HCT116 (cell line): ENCODE measurements at regions not wholly inside any gene's neighbourhood (a gene's known extent, or its start where the extent isn't known, plus 50 kb on each side); places are given as distances from the start of the nearest gene placed in this dataset.

Experiments used
- ATAC-seq: fragments of 200-7000 bp; cut with Tn5 transposase; 2 replicates; pipeline ENCODE4 v1.9.1; 2020; ENCODE audit warnings: mild to moderate bottlenecking, moderate library complexity
- BruUV-seq: library from RNA; stranded (reverse); fragments of 400-500 nt; replicated peaks from 2 replicates; lab custom pipeline; 2021; lab: Mats Ljungman, UMichigan
- CTCF ChIA-PET: fragments of 300-600 bp; sonication (Branson Sonifier 250); formaldehyde crosslinking; loops from one replicate; lab custom pipeline; 2021; ENCODE audit warnings: antibody characterized with exemption; lab: Charles Lee
- POLR2A ChIA-PET: fragments of 300-600, 350-600 bp; sonication (Branson Sonifier 250); formaldehyde crosslinking; loops from one replicate; lab custom pipeline; 2021; ENCODE audit warnings: antibody characterized with exemption; lab: Charles Lee
- RAD21 ChIA-PET, 2 experiments: fragments of 300-600 bp; sonication (Branson Sonifier 250); formaldehyde crosslinking; loops; one replicate each; lab custom pipeline; 2023; ENCODE audit warnings: low total read pairs in 2 of 2; ENCODE audit not compliant: uncharacterized antibody in 2 of 2, unreplicated experiment in 2 of 2, low non-redundant PET in 1 of 2; lab: Charles Lee
- DNase-seq: peaks from one replicate; pipeline ENCODE4 v3.0.0-alpha.2; 2010; ENCODE audit warnings: low read depth, low spot score
- H2AFZ ChIP-seq: fragments of 200-600 bp; shearing (Covaris generic), sonication (generic); 2 replicates; pipeline ENCODE4 v1.6.1; 2017; ENCODE audit warnings: low read depth, mixed run types, mixed read lengths, antibody characterized with exemption, low read length; ENCODE audit not compliant: poor library complexity, severe bottlenecking
- H3K27ac ChIP-seq: 2 replicates; pipeline ENCODE4 v1.5.1; 2012; ENCODE audit warnings: low read depth, low read length
- H3K27me3 ChIP-seq: fragments of 200-600 bp; sonication (generic); 2 replicates; pipeline ENCODE4 v1.6.1; 2016; ENCODE audit warnings: mixed run types, low read length, mixed read lengths; ENCODE audit not compliant: insufficient read depth
- H3K36me3 ChIP-seq, 2 experiments: fragments of 200-500 bp in 1 of 2; fragments of 200-600 bp in 1 of 2; sonication (Bioruptor generic) in 1 of 2; sonication (generic) in 1 of 2; 2 replicates each; pipeline versions ENCODE4 v1.5.1 to v1.6.1; 2014 to 2016; ENCODE audit warnings: low read length in 2 of 2, inconsistent platforms in 1 of 2, mixed read lengths in 1 of 2, mixed run types in 1 of 2; ENCODE audit not compliant: insufficient read depth in 2 of 2, control insufficient read depth in 1 of 2
- H3K4me1 ChIP-seq, 2 experiments: fragments of 200-600 bp in 1 of 2; sonication (generic) in 1 of 2; 2 replicates each; pipeline versions ENCODE4 v1.5.1 to v1.6.1; 2012 to 2017; ENCODE audit warnings: low read length in 2 of 2, inconsistent platforms in 1 of 2, mild to moderate bottlenecking in 1 of 2, mixed read lengths in 1 of 2, mixed run types in 1 of 2, moderate library complexity in 1 of 2; ENCODE audit not compliant: insufficient read depth in 2 of 2, control insufficient read depth in 1 of 2
- H3K4me2 ChIP-seq: fragments of 200-600 bp; sonication (generic); 2 replicates; pipeline ENCODE4 v1.6.1; 2017; ENCODE audit warnings: mixed run types, low read length, mixed read lengths
- H3K4me3 ChIP-seq, 2 experiments: fragments of 200-600 bp in 1 of 2; sonication (generic) in 1 of 2; replicated peaks in 1 of 2; 2 replicates each; pipeline ENCODE4 v1.5.1; 2011 to 2016; ENCODE audit warnings: low read length in 2 of 2, control low read depth in 1 of 2, low read depth in 1 of 2, mild to moderate bottlenecking in 1 of 2, mixed read lengths in 1 of 2, mixed run types in 1 of 2
- H3K79me2 ChIP-seq: fragments of 200-600 bp; sonication (generic); 2 replicates; pipeline ENCODE4 v1.6.1; 2017; ENCODE audit warnings: mild to moderate bottlenecking, mixed run types, low read length, moderate library complexity, mixed read lengths; ENCODE audit not compliant: insufficient read depth
- H3K9ac ChIP-seq: fragments of 200-600 bp; sonication (generic); 2 replicates; pipeline ENCODE4 v1.6.1; 2016; ENCODE audit warnings: low read length, mixed read lengths
- H3K9me2 ChIP-seq: fragments of 200-600 bp; sonication (generic), shearing (Covaris generic); 2 replicates; pipeline ENCODE4 v1.6.1; 2017; ENCODE audit warnings: mixed run types, mild to moderate bottlenecking, moderate library complexity; ENCODE audit not compliant: insufficient read depth
- H3K9me3 ChIP-seq, 2 experiments: fragments of 200-500 bp in 1 of 2; fragments of 200-600 bp in 1 of 2; sonication (Bioruptor generic) in 1 of 2; sonication (generic) in 1 of 2; 2 replicates each; pipeline ENCODE4 v1.6.1; 2014 to 2017; ENCODE audit warnings: low read length in 2 of 2, mixed read lengths in 2 of 2, inconsistent platforms in 1 of 2, low read depth in 1 of 2, mild to moderate bottlenecking in 1 of 2, mixed run types in 1 of 2, moderate library complexity in 1 of 2; ENCODE audit not compliant: control insufficient read depth in 1 of 2, insufficient read depth in 1 of 2
- H4K20me1 ChIP-seq: fragments of 200-600 bp; sonication (generic), shearing (Covaris generic); 2 replicates; pipeline ENCODE4 v1.6.1; 2017; ENCODE audit warnings: mixed run types, mild to moderate bottlenecking, moderate library complexity; ENCODE audit not compliant: insufficient read depth
- CEBPB ChIP-seq: IDR thresholded peaks from 2 replicates; pipeline ENCODE4 v1.6.1; 2012; ENCODE audit warnings: low read depth
- EGR1 ChIP-seq: IDR thresholded peaks from 2 replicates; pipeline ENCODE4 v1.6.1; 2012; ENCODE audit warnings: low read depth
- EZH2phosphoT487 ChIP-seq: fragments of 200-600 bp; IDR thresholded peaks from 2 replicates; pipeline ENCODE4 v1.6.1; 2018; ENCODE audit warnings: antibody characterized with exemption, borderline replicate concordance
- FOSL1 ChIP-seq: IDR thresholded peaks from 2 replicates; pipeline ENCODE4 v1.6.1; 2012; ENCODE audit warnings: low read depth
- POLR2A ChIP-seq: IDR thresholded peaks from 2 replicates; pipeline ENCODE4 v1.7.0; 2011; ENCODE audit warnings: borderline replicate concordance; ENCODE audit not compliant: insufficient read depth, insufficient read length; ENCODE audit errors: extremely low read depth
- POLR2AphosphoS5 ChIP-seq: IDR thresholded peaks from 2 replicates; pipeline ENCODE4 v1.6.1; 2011; ENCODE audit warnings: mild to moderate bottlenecking, low read depth, low read length, moderate library complexity
- SIN3A ChIP-seq: IDR thresholded peaks from 2 replicates; pipeline ENCODE4 v1.6.1; 2012; ENCODE audit warnings: low read depth
- SP1 ChIP-seq: IDR thresholded peaks from 2 replicates; pipeline ENCODE4 v1.6.1; 2012; ENCODE audit warnings: low read depth
- SRF ChIP-seq: IDR thresholded peaks from 2 replicates; pipeline ENCODE4 v1.6.1; 2012; ENCODE audit warnings: low read depth
- YY1 ChIP-seq: IDR thresholded peaks from 2 replicates; pipeline ENCODE4 v1.6.1; 2011; ENCODE audit warnings: low read length, low read depth, moderate library complexity, mild to moderate bottlenecking; ENCODE audit not compliant: insufficient replicate concordance; ENCODE audit errors: extremely low read depth
- intact Hi-C: fragments of 100-400 bp; cut with micrococcal nuclease; formaldehyde crosslinking; loops from 2 replicates; pipeline ENCODE4 v1.10.0; 2022
- TF ChIP-seq, protein P1 (sequence below): IDR thresholded peaks from 2 replicates; pipeline ENCODE4 v1.6.1; 2012
- TF ChIP-seq, protein P2 (sequence below), 3 experiments: fragments of 200-600 bp in 1 of 3; sonication (generic) in 1 of 3; IDR thresholded peaks in 2 of 3; conservative IDR thresholded peaks in 1 of 3; 2 replicates each; pipeline ENCODE4 v1.5.1; 2012 to 2017; ENCODE audit warnings: low read depth in 2 of 3, low read length in 2 of 3, antibody characterized with exemption in 1 of 3, borderline replicate concordance in 1 of 3, control low read depth in 1 of 3, mild to moderate bottlenecking in 1 of 3, mixed read lengths in 1 of 3, mixed run types in 1 of 3, moderate library complexity in 1 of 3; ENCODE audit not compliant: insufficient read depth in 1 of 3

DNA sequence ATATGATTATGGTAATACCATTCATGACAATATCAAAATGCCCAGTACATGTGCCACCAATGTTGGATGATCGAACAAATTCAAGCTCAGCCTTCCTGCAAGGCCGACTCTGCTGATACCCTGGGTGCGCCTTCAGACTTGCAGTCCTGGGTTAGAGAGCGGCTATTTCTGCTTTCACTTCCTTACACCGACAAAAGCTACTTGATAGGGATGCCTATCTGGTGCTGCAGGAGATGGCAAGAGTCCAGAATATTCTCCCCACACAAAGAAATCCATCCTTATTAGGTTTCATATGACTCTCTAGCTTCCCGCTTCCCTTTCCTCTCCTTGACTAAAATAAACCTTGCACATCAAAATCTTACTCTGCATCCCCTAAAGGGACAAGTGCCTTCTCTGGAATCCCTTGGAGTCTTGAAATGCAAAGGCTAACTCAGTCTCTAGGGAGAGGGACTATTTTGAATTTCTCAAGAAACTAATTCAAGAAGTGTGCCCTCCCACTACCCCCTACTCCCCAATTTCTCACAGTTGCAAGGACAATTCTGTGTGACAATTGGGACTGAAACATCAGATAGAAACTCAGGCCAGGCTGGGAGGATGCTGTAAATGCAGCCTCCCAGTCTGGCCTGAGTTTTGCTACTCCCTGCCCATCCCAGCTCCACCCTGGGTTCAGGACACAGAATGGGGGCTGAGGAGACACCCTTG, 103.1 kb upstream of the USP24 start:
- TF ChIP-seq, protein P1, sequence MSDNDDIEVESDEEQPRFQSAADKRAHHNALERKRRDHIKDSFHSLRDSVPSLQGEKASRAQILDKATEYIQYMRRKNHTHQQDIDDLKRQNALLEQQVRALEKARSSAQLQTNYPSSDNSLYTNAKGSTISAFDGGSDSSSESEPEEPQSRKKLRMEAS, result no peak
- TF ChIP-seq SRF (no peak), SIN3A (no peak), EZH2phosphoT487 (no peak), EGR1 (no peak), SP1 (no peak), POLR2AphosphoS5 (no peak), POLR2A (no peak), YY1 (no peak), CEBPB (no peak), FOSL1 (no peak)
- TF ChIP-seq, protein P2, sequence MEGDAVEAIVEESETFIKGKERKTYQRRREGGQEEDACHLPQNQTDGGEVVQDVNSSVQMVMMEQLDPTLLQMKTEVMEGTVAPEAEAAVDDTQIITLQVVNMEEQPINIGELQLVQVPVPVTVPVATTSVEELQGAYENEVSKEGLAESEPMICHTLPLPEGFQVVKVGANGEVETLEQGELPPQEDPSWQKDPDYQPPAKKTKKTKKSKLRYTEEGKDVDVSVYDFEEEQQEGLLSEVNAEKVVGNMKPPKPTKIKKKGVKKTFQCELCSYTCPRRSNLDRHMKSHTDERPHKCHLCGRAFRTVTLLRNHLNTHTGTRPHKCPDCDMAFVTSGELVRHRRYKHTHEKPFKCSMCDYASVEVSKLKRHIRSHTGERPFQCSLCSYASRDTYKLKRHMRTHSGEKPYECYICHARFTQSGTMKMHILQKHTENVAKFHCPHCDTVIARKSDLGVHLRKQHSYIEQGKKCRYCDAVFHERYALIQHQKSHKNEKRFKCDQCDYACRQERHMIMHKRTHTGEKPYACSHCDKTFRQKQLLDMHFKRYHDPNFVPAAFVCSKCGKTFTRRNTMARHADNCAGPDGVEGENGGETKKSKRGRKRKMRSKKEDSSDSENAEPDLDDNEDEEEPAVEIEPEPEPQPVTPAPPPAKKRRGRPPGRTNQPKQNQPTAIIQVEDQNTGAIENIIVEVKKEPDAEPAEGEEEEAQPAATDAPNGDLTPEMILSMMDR (IDR thresholded peaks at IDR 0.05 in 2 of 3, conservative IDR thresholded peaks at IDR 0.05 in 1 of 3; ENCODE audit: borderline replicate concordance in 1 of 3, insufficient read depth in 1 of 3, low read depth in 2 of 3, low read length in 2 of 3), result no peak
- no peak overlapping the region for H3K4me2 ChIP-seq
- ATAC-seq (no peak), DNase-seq (no peak)
- H3K36me3 ChIP-seq, result no peaks in the 10 kb centered on the region
- no peaks in the 10 kb centered on the region for H3K4me1 ChIP-seq
- no peaks in the 10 kb centered on the region for H4K20me1 ChIP-seq
- ChIA-PET POLR2A (no interaction called here), RAD21 (no interaction called here), CTCF (interaction anchor here (1.6 kb wide), 1 partner anchor 19 kb away, joined by 3 read pairs; no protein-coding TSS in a partner anchor)
- no peaks in the 10 kb centered on the region for H3K9me3 ChIP-seq
- no peaks in the 10 kb centered on the region for H3K27me3 ChIP-seq
- no peak overlapping the region for H2AFZ ChIP-seq
- no TSS peak for BruUV-seq
- H3K79me2 ChIP-seq, result no peaks in the 10 kb centered on the region
- no peak overlapping the region for H3K27ac ChIP-seq
- no peak overlapping the region for H3K4me3 ChIP-seq
- intact Hi-C loops, result no loop called here
- H3K9me2 ChIP-seq, result no peaks in the 10 kb centered on the region
- H3K9ac ChIP-seq, result no peak overlapping the region
